ENCODE measurements at regions not wholly inside any gene's neighbourhood (a gene's known extent, or its start where the extent isn't known, plus 50 kb on each side); places are given as distances from the start of the nearest gene placed in this dataset.
"Not testable (repeated sequence)": the region's sequence is repeated elsewhere in the genome, so short reads cannot be mapped to it uniquely, and the experiment has no call there.

DNA sequence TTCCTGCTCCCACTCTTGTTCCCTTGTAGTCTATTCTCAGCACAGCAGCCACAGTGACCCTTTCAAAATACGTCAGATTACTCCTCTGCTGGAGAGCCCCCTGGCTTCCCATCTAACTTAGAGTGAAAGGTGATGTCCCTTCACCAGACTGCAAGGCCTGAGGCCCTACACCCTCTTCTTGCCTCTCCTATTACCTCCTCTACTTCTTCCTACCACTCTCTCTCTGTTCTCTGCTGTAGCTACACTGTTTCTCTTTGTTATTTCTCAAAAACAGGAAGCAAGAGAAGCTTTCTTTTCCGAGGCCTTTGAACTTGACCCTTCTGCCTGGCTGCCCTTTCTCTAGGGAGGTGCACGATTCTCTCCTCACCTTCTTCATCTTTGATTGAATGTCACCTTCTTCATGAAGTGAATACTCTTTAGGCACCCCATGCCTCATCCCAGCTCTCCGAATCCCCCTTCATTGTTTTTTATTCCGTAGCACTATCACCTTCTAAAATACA, 99.1 kb upstream of the NBPF26 start:
- H3K4me3 ChIP-seq (ENCODE audit: low read depth, low read length); CTCF ChIA-PET; POLR2A ChIA-PET; DNase-seq (ENCODE audit: low read depth, low spot score): not testable (repeated sequence)

DNA sequence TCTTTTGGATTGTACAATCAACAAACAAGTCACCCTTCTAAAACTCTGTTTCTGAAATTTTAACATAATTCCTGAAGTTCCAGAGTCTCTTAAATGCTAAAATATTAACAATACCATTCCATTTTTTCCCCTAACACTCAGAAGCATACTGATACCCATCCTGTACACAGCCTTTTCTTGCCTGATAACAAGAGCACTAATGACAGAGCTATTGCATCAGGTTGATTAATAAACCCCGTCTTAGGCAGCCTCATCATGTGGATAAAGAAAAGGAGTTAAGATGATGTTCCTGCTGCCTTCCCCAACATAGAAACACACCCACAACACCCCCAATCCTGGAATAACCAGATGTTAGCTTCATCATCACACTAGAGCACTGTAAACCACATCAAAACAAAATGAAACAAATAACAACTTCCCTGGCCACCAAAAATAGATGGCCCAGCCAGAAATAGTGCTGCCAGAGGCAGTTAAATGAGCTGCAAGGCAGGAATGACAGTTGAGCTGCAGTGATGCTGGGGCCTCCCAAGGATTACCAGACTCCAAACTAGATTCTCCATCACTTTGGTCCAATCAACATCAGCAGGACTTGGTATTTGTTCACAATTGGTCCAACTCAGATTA, 93.8 kb upstream of the NBPF26 start:
- CTCF ChIA-PET; DNase-seq (ENCODE audit: low read depth, low spot score); H3K4me3 ChIP-seq (ENCODE audit: low read depth, low read length); POLR2A ChIA-PET: not testable (repeated sequence)

DNA sequence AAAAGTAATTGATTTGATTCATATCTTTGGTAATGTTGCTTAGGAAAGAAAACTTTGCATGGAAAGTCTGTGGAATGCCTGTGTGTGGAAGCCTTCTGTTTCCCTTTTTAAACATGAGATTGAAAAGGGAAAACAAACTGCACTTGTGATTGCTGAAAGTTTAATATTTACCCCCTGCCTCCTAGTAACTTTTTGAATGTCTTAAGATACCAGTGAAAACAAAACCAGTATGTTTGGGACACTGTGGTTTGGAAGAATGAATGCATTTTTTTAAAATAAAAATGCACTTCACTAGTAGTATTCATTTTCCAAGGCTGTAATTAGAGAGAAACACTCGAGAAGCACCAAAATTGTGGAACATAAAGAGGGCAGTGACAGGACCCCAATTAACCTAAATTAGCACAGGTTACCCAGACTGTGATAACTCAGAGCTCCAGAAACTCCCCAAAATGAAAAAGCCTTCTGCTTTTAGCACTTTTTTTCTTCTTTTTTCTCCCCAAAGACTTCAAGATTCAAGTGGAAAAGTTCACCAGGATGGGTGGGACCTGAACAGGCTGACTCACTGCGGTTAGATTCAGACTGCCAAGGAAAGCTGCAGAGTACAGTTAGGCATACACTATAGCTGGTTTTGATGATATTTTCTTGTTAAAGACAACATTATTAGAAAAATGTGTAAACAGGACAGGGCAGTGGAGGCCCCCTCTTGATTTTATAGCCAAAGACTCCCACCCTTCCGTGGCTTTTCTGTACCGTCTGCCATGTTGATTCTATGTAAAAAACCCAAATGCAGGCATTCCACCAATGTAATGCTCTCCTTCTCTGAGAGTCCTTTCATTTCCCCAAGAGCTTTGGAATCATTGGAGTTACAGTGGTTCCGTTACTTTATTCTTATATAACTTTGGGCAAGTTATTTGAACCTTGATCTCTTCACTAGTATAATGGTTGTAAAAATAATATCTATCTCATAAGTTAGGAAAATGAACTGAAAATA, 88.6 kb upstream of the NBPF26 start:
- POLR2A ChIA-PET; CTCF ChIA-PET; DNase-seq (ENCODE audit: low read depth, low spot score); H3K4me3 ChIP-seq (ENCODE audit: low read depth, low read length): not testable (repeated sequence)

DNA sequence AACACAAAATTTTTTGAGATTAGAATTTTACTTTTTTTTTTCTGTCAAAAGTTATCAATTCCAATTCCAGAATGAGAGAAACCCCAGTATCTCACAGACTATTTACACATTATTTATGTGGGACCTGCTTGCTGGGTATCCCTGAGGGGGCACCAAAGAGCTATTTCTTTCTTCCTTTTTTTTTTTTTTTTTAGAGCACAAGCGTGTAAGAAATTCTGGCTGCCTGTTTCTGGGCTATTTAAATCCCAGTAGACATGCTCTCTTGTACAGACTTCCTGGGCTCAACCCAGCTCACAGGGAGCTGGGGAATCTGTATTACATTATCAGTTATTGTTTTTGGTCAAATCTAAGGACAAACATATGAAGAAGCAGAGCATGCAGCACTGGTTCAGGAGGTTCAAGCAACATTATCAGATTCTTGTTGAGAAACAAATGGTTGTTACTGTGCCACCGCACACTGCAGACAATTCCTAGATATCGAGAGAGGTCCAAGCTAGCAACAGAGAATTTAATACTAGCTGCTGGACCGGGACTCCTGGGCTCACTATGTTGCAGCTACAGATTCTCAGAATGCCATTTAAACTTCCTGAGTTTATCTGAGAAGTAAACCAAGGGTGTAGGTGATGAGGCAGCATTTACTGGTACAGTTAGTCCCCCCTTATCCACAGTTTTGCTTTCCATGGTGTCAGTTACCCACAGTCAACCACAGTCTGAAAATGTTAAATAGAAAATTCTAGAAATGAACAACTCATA, 83.3 kb upstream of the NBPF26 start:
- POLR2A ChIA-PET; DNase-seq (ENCODE audit: low read depth, low spot score); CTCF ChIA-PET; H3K4me3 ChIP-seq (ENCODE audit: low read depth, low read length): not testable (repeated sequence)

DNA sequence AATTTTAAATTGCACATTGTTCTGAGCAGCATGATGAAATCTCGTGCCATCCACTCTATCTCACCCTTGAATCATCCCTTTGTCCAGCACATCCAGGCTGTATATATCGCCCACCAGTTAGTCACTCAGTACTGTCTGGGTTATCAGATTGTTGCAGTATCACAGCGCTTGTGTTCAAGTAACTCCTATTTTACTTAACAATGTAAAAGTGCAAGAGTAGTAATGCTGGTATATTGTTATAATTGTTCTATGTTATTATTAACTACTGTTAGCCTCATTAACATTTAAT, 82.8 kb upstream of the NBPF26 start:
- CTCF ChIA-PET; POLR2A ChIA-PET; DNase-seq (ENCODE audit: low read depth, low spot score); H3K4me3 ChIP-seq (ENCODE audit: low read depth, low read length): not testable (repeated sequence)

DNA sequence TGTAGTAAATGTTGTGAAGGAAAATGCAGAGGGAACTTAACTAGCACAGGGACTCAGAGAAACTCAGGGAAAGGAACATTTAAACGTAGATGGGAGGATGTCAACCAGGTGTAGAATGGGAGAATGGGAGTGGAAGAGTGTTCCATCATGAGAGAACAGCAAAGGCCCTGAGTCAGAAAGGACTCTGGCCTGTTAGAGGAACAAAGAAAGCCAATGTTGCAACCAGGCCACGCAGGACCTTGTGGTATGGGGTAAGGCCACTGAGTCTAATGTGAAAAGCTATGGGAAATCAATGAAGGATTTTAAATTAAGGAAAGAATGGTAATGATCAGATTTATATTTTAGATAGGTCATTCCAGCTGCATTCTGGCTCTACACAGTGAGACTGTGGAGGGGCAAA, 76.6 kb upstream of the NBPF26 start:
- CTCF ChIA-PET; DNase-seq (ENCODE audit: low read depth, low spot score); H3K4me3 ChIP-seq (ENCODE audit: low read depth, low read length); POLR2A ChIA-PET: not testable (repeated sequence)

DNA sequence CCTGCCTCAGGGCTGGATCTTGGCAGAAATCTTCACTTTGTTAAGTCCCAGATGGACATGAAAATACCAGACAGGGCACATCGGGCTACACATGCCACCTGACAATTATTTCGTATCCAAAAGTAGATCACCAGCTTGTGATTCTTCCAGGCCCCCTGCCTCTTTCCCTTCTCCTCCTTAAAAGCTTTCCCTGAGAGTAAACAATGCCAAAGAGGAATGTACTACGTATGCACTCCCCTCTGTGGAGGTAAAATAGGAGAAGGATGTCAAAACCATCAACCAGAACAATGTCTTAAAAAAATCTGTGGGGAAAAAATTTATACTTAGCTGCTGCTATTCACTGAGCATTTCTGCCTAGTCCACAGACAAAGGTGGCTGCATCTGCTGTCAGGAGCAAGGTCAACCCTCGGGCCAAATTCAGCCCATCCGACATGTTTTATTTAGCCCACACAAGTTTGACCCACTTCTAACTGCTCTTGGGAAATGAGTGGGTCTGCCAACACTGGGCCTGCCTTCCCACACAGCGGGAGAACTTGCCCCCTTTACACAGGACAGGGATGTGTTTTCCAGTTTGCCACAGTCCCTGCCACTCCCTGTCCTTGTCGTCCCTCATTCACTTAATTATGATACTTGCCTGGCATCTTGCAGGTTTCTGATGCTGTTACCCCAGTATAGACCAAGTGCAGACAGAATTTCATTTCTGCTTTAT, 74.7 kb upstream of the NBPF26 start:
- POLR2A ChIA-PET, CTCF ChIA-PET: not testable (repeated sequence)

DNA sequence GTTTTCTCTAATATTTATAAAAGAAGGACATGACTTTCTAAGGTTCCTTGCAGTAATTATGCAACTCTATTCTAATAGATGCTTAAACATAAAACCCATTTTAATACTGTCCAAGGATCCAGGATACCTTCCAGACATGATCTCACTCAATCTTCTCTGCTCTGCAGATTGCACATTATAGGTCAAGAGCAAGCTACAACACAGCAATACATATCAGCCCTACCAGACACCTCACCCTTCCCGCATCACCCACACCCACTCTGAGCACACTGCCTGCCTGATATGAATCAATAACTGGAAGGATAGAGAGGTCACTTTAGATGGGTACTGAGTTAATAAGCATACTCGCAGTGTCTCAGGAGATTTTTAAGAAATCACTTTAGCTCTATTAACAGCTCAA, 74.0 kb upstream of the NBPF26 start:
- H3K4me3 ChIP-seq (ENCODE audit: low read depth, low read length); DNase-seq (ENCODE audit: low read depth, low spot score); CTCF ChIA-PET; POLR2A ChIA-PET: not testable (repeated sequence)

More for the DNA sequence above, 74.7 kb upstream of the NBPF26 start:
- H3K4me3 ChIP-seq (ENCODE audit: low read depth, low read length); DNase-seq (ENCODE audit: low read depth, low spot score): not testable (repeated sequence)

DNA sequence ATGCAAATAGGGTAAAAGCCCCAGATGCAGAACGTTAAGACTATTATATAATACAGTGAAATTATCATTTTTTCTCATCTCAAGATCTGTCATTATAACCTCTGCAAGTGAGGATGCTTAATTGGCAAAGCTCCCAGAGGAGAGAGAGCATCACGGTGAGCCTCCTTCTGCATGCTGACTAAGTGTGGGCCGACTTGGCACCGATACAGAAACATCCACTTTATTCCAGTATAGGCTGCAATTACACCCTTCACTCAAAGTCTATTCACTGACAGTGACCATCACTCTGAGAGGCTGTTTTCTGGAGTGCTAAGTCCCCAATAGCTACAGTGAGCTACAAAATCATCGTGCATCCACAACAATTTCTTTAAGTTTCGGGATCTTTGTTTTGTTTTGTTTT, 69.6 kb upstream of the NBPF26 start:
- H3K4me3 ChIP-seq (ENCODE audit: low read depth, low read length); POLR2A ChIA-PET; CTCF ChIA-PET; DNase-seq (ENCODE audit: low read depth, low spot score): not testable (repeated sequence)

DNA sequence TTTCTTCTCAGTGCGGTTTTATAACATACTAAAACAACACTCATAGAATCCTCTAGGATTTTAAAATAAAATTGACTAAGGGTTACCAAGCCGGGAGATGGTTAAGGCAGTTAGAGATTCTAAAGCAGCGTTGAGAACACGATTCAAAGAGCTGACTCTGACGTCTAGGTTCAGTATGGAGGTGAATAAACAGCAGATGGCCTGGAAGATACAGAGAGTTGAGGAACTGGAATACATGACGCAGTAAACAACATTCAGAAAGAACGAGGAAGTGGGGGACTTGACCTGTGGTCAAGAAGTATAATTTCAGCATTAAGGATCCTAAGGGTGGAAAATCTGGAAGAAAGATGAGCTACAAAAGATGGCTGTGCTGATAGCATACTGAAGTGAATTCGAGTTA, 68.4 kb upstream of the NBPF26 start:
- CTCF ChIA-PET; POLR2A ChIA-PET; H3K4me3 ChIP-seq (ENCODE audit: low read depth, low read length); DNase-seq (ENCODE audit: low read depth, low spot score): not testable (repeated sequence)

DNA sequence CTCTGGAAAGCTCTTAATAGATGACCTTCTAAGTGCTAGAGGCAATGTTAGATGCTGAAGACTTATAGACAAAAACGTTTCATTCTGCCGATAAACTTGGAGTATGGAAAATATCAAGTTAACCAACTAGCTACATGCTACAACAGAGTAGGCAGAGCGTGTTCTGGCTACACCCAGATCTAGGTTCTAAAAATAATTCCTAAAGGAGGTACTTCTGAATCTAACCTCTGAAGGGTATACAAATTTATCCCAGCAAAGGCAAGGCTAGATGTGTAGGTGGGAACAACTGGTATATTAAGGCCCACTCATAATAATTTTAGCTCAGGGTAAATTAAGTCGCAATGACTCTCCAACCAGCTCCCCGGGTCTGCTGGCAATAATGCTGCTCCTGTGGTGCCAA, 67.6 kb upstream of the NBPF26 start:
- POLR2A ChIA-PET; DNase-seq (ENCODE audit: low read depth, low spot score); H3K4me3 ChIP-seq (ENCODE audit: low read depth, low read length); CTCF ChIA-PET: not testable (repeated sequence)

DNA sequence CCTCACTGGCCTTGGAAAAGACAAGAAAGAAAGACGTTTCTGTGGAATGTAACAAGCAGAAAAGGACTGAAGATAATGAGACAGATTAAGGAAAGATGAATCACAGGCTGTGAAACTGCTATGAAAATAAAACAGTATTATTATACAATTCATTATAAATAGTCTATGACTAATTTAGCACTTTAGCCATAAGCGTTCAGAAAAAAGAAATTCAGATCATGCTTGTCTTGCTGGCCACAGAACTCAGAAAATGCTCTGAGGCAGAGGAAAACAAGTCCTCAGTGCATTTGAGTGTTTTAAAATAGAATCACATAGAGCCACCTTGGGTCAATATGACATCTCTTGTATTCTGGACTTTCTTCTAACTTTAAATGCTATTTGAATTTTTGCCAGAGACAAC, 65.9 kb upstream of the NBPF26 start:
- CTCF ChIA-PET; POLR2A ChIA-PET; DNase-seq (ENCODE audit: low read depth, low spot score); H3K4me3 ChIP-seq (ENCODE audit: low read depth, low read length): not testable (repeated sequence)

DNA sequence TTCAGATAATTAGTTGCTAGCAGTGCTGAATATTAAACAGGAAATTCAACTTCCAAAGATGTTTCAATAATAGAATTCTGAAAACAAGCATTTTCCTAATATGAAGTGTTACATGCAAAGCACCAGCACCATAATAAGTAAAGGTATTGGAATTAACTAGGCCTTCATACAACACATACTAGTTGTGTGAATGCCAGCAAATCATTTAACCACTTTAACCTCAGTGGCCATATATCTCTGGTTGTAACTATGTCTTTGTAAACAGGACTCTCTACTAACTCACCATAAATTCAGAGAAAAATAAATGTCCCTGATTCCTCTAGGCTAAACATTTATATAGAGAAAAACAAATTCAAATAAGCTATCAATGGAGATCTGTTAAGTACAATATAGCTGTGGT, 65.1 kb upstream of the NBPF26 start:
- CTCF ChIA-PET; DNase-seq (ENCODE audit: low read depth, low spot score); POLR2A ChIA-PET; H3K4me3 ChIP-seq (ENCODE audit: low read depth, low read length): not testable (repeated sequence)

DNA sequence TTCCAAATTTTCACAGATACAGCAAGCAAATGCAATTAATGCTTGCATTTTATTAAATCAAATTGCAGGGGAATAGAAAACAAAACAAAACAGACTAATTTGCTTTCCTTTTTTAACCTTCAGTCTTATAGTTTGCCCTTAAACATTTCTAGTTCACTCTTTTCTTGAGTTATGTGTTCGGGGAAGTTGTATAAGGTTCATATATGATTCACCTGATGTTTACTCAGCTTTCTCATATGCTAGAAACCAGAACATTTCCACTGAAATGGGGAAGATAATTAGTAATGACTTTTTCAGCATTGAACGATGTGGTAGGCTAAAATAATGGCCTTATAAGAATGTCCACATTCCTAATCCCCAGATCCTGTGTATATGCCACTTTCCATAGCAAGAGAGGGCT, 64.6 kb upstream of the NBPF26 start:
- CTCF ChIA-PET; H3K4me3 ChIP-seq (ENCODE audit: low read depth, low read length); POLR2A ChIA-PET; DNase-seq (ENCODE audit: low read depth, low spot score): not testable (repeated sequence)

DNA sequence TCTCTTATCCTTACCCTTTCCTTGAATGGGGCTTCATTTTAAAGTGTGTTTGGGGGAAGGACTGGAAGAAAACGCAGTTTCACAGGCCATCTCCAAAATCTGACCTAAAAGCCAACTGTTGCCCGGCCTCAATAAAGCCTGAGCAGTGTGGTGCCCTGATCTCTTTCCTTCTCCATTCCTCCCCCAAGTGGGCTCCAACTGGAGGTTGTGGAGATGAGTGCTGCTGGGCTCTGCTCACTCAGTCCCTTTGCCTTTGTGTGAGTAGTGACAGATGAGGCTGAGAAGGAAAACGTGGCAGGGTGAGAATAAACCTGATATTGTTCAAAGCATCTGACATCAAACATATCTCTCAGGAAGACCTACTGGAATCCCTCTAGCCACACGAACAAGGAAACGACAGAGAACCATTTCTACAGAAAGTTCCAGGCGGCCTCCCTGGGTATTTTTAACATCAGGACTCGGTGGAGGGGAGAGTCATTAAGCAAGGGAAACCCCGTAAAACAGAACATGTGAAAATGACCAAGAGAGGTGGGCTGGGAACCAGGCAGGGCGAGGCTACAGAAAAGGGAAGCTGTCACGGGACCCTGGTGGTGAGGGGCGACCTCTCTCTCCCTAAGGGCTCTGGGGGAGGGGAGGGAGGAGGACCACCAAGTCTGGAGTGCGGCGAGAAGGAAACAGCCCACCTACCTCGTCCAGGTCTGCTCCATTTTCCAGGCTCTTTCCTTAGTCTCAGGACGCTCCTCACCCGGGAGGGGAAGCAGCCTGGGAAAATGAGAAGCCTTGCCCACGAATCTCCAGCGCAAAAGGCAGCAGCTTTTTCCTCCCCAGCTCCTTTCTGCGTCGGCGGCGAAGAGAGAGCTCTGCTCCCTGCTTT, 59.1 kb upstream of the NBPF26 start:
- peak overlapping the region; percentile 36 for H3K4me3 ChIP-seq (ENCODE audit: low read depth, low read length)
- CTCF ChIA-PET: not testable (repeated sequence)

DNA sequence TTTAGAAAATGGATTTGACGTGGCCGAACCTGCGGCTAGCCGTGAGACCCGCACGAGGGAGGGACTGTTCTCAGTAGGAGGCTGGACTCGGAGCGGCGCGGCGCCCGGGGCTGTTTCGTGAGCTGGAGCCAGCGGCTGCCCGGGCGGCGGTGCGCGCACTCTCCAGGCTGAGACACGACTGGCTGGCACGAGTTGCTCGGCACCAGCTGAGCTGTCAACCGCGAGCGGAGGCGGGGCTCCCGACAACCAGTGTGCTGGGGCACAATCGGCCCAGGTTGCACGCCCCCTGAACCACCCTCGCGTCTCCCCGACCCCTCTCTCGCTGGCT, 58.5 kb upstream of the NBPF26 start:
- POLR2A ChIA-PET; CTCF ChIA-PET; DNase-seq (ENCODE audit: low read depth, low spot score): not testable (repeated sequence)
- H3K4me3 ChIP-seq (ENCODE audit: low read depth, low read length): peak overlapping the region; percentile 36

More for the DNA sequence above, 59.1 kb upstream of the NBPF26 start:
- POLR2A ChIA-PET; DNase-seq (ENCODE audit: low read depth, low spot score): not testable (repeated sequence)
